ENCODE measurements at regions not wholly inside any gene's neighbourhood (a gene's known extent, or its start where the extent isn't known, plus 50 kb on each side); places are given as distances from the start of the nearest gene placed in this dataset.
"Not testable (repeated sequence)": the region's sequence is repeated elsewhere in the genome, so short reads cannot be mapped to it uniquely, and the experiment has no call there.

GRCh38 chr10:117431160-117431559 is 55.9 kb upstream of the PDZD8 start:
- no peaks in the 10 kb centered on the region for H3K4me1 ChIP-seq (replicated peaks; ENCODE audit: insufficient read depth)
- H3K4me3 ChIP-seq, result no peak overlapping the region
- no peak overlapping the region for H2AFZ ChIP-seq
- no peaks in the 10 kb centered on the region for H4K20me1 ChIP-seq (ENCODE audit: insufficient read depth)
- H3F3A ChIP-seq (ENCODE audit: insufficient read depth, low read depth), result no peaks in the 10 kb centered on the region
- TF ChIP-seq CTCF (conservative IDR thresholded peaks at IDR 0.05) (peak; percentile 34; the same call in 1 of the 2 replicates), EZH2 (IDR thresholded peaks at IDR 0.05; ENCODE audit: low read depth) (no peak)
- DNase-seq, result no peak
- no peaks in the 10 kb centered on the region for H3K9me3 ChIP-seq (ENCODE audit: insufficient read depth, low read depth)
- H3K36me3 ChIP-seq (ENCODE audit: low read depth), result no peaks in the 10 kb centered on the region
- no TSS peak for BruUV-seq (replicated peaks)
- no peak overlapping the region for H3K4me2 ChIP-seq
- POLR2A ChIA-PET (ENCODE audit: unreplicated experiment), result interaction anchor here (0.6 kb wide), 1 partner anchor 15 kb away, joined by 3 read pairs; no protein-coding TSS in a partner anchor
- no peaks in the 10 kb centered on the region for H3K79me2 ChIP-seq (ENCODE audit: low read depth)
- CTCF ChIA-PET, result interaction anchor here (0.7 kb wide), 1 partner anchor 34 kb away, joined by 4 read pairs; no protein-coding TSS in a partner anchor
- H3K27ac ChIP-seq, result no peak overlapping the region
- no peaks in the 10 kb centered on the region for H3K9me2 ChIP-seq (ENCODE audit: insufficient read depth)
- intact Hi-C loops (cut with micrococcal nuclease; ENCODE audit: unreplicated experiment), result no loop called here
- no peaks in the 10 kb centered on the region for H3K27me3 ChIP-seq (ENCODE audit: insufficient read depth, low read depth)

- intact Hi-C loops (cut with micrococcal nuclease; ENCODE audit: unreplicated experiment), result not testable (repeated sequence)
Measured at GRCh38 chr10:117430535-117430934, 55.3 kb upstream of the PDZD8 start.

GRCh38 chr10:117429643-117430265 is 54.5 kb upstream of the PDZD8 start:
- intact Hi-C loops (cut with micrococcal nuclease; ENCODE audit: unreplicated experiment), result no loop called here
- CTCF ChIA-PET, result interaction anchor here (1.2 kb wide), 1 partner anchor 213 kb away, joined by 3 read pairs; no protein-coding TSS in a partner anchor
- no peaks in the 10 kb centered on the region for H3K36me3 ChIP-seq (ENCODE audit: low read depth)
- POLR2A ChIA-PET (ENCODE audit: unreplicated experiment), result no interaction called here
- no peak overlapping the region for H3K4me3 ChIP-seq
- no peak overlapping the region for H2AFZ ChIP-seq
- H3F3A ChIP-seq (ENCODE audit: insufficient read depth, low read depth), result no peaks in the 10 kb centered on the region
- H3K79me2 ChIP-seq (ENCODE audit: low read depth), result no peaks in the 10 kb centered on the region
- no peak overlapping the region for H3K27ac ChIP-seq
- no peaks in the 10 kb centered on the region for H3K9me3 ChIP-seq (ENCODE audit: insufficient read depth, low read depth)
- no peaks in the 10 kb centered on the region for H3K27me3 ChIP-seq (ENCODE audit: insufficient read depth, low read depth)
- H4K20me1 ChIP-seq (ENCODE audit: insufficient read depth), result no peaks in the 10 kb centered on the region
- H3K9me2 ChIP-seq (ENCODE audit: insufficient read depth), result no peaks in the 10 kb centered on the region
- H3K4me2 ChIP-seq, result no peak overlapping the region
- BruUV-seq (replicated peaks), result no TSS peak
- TF ChIP-seq EZH2 (IDR thresholded peaks at IDR 0.05; ENCODE audit: low read depth) (no peak), CTCF (conservative IDR thresholded peaks at IDR 0.05) (no peak)
- DNase-seq, result no peak
- H3K4me1 ChIP-seq (replicated peaks; ENCODE audit: insufficient read depth), result no peaks in the 10 kb centered on the region

More at GRCh38 chr10:117430535-117430934, 55.3 kb upstream of the PDZD8 start:
- H3K36me3 ChIP-seq (ENCODE audit: low read depth); H3K4me3 ChIP-seq; H4K20me1 ChIP-seq (ENCODE audit: insufficient read depth); H2AFZ ChIP-seq; POLR2A ChIA-PET (ENCODE audit: unreplicated experiment); DNase-seq; H3F3A ChIP-seq (ENCODE audit: insufficient read depth, low read depth); H3K4me1 ChIP-seq (replicated peaks; ENCODE audit: insufficient read depth); H3K27ac ChIP-seq; H3K9me2 ChIP-seq (ENCODE audit: insufficient read depth); H3K9me3 ChIP-seq (ENCODE audit: insufficient read depth, low read depth); H3K4me2 ChIP-seq; BruUV-seq (replicated peaks); H3K27me3 ChIP-seq (ENCODE audit: insufficient read depth, low read depth); H3K79me2 ChIP-seq (ENCODE audit: low read depth): not testable (repeated sequence)
- CTCF ChIA-PET, result interaction anchor here (1.2 kb wide), 1 partner anchor 214 kb away, joined by 3 read pairs; no protein-coding TSS in a partner anchor

- Histone ChIP-seq H3K9me2 (ENCODE audit: insufficient read depth) (no peaks in the 10 kb centered on the region), H3K4me2 (no peak overlapping the region), H3K36me3 (ENCODE audit: low read depth) (no peaks in the 10 kb centered on the region), H3K9me3 (ENCODE audit: insufficient read depth, low read depth) (no peaks in the 10 kb centered on the region), H3K79me2 (ENCODE audit: low read depth) (no peaks in the 10 kb centered on the region), H3K27me3 (ENCODE audit: insufficient read depth, low read depth) (no peaks in the 10 kb centered on the region), H3K4me3 (no peak overlapping the region), H3K27ac (no peak overlapping the region), H2AFZ (no peak overlapping the region), H3K4me1 (replicated peaks; ENCODE audit: insufficient read depth) (no peaks in the 10 kb centered on the region), H3F3A (ENCODE audit: insufficient read depth, low read depth) (no peaks in the 10 kb centered on the region), H4K20me1 (ENCODE audit: insufficient read depth) (no peaks in the 10 kb centered on the region)
- ChIA-PET POLR2A (ENCODE audit: unreplicated experiment) (no interaction called here), CTCF (no interaction called here)
- DNase-seq, result no peak
- TF ChIP-seq EZH2 (IDR thresholded peaks at IDR 0.05; ENCODE audit: low read depth), result no peak
- TF ChIP-seq CTCF (conservative IDR thresholded peaks at IDR 0.05), result no peak
- no TSS peak for BruUV-seq (replicated peaks)
- intact Hi-C loops (cut with micrococcal nuclease; ENCODE audit: unreplicated experiment), result no loop called here
Measured at GRCh38 chr10:117427356-117427755, 52.1 kb upstream of the PDZD8 start.

Data from PC-9 (cell line).